Caco-2 (cell line): ENCODE measurements at regions not wholly inside any gene's neighbourhood (a gene's known extent, or its start where the extent isn't known, plus 50 kb on each side); places are given as distances from the start of the nearest gene placed in this dataset.
"Not testable (repeated sequence)": the region's sequence is repeated elsewhere in the genome, so short reads cannot be mapped to it uniquely, and the experiment has no call there.

ENCODE experiments used
- BruUV-seq: library from RNA; stranded (reverse); fragments of 400-500 nt; replicated peaks from 2 replicates; lab custom pipeline; 2021; lab: Mats Ljungman, UMichigan
- CTCF ChIA-PET: fragments of 300-600 bp; sonication (Branson Sonifier 250); formaldehyde crosslinking; loops from one replicate; lab custom pipeline; 2022; ENCODE audit warnings: antibody characterized with exemption; lab: Charles Lee
- POLR2A ChIA-PET: fragments of 300-600 bp; sonication (Branson Sonifier 250); formaldehyde crosslinking; loops from one replicate; lab custom pipeline; 2022; ENCODE audit warnings: antibody characterized with exemption; lab: Charles Lee
- DNase-seq, 2 experiments: peaks; one replicate each; pipeline versions ENCODE4 v3.0.0 to v3.0.0-alpha.2; 2020 to 2022
- H3K27me3 ChIP-seq: replicated peaks from 2 replicates; pipeline ENCODE4 v1.6.0; 2011; ENCODE audit warnings: low read length; ENCODE audit not compliant: control insufficient read depth, insufficient read depth
- H3K36me3 ChIP-seq: 2 replicates; pipeline ENCODE4 v1.5.1; 2011; ENCODE audit warnings: low read length; ENCODE audit not compliant: control insufficient read depth, insufficient read depth
- H3K4me1 ChIP-seq: fragments of 250-450 bp; sonication (Bioruptor Pico); 2 replicates; pipeline ENCODE4 v1.5.1; 2020; ENCODE audit warnings: mild to moderate bottlenecking
- H3K4me3 ChIP-seq: 2 replicates; pipeline ENCODE4 v1.5.1; 2011; ENCODE audit warnings: low read depth, mild to moderate bottlenecking, control low read depth, low read length
- H3K9me3 ChIP-seq: fragments of 250-450 bp; sonication (Bioruptor Pico); 2 replicates; pipeline ENCODE4 v1.5.1; 2020; ENCODE audit warnings: mild to moderate bottlenecking, moderate library complexity
- H3K27ac Mint-ChIP-seq: one replicate; pipeline ENCODE4 v1.8.0; 2022; ENCODE audit warnings: mixed read lengths; ENCODE audit not compliant: unreplicated experiment
- H3K27me3 Mint-ChIP-seq: one replicate; pipeline ENCODE4 v1.8.0; 2022; ENCODE audit warnings: mixed read lengths; ENCODE audit not compliant: insufficient read depth, unreplicated experiment
- H3K36me3 Mint-ChIP-seq: one replicate; pipeline ENCODE4 v1.8.0; 2022; ENCODE audit warnings: mild to moderate bottlenecking, mixed read lengths; ENCODE audit not compliant: insufficient read depth, unreplicated experiment
- H3K4me1 Mint-ChIP-seq: one replicate; pipeline ENCODE4 v1.8.0; 2022; ENCODE audit warnings: low read depth, mixed read lengths; ENCODE audit not compliant: unreplicated experiment
- H3K4me3 Mint-ChIP-seq: one replicate; pipeline ENCODE4 v1.8.0; 2022; ENCODE audit warnings: mild to moderate bottlenecking, moderate library complexity, mixed read lengths; ENCODE audit not compliant: unreplicated experiment
- H3K9me3 Mint-ChIP-seq: one replicate; pipeline ENCODE4 v1.8.0; 2022; ENCODE audit warnings: mixed read lengths; ENCODE audit not compliant: unreplicated experiment
- intact Hi-C: fragments of 100-400 bp; cut with micrococcal nuclease; formaldehyde crosslinking; loops from one replicate; pipeline ENCODE4 v1.10.0; 2022; ENCODE audit not compliant: unreplicated experiment
- TF ChIP-seq, protein P1 (sequence below), 2 experiments: fragments of 200-600 bp in 1 of 2; IDR thresholded peaks; 1 replicate in 1 of 2; 2 replicates in 1 of 2; pipeline versions ENCODE4 v1.5.1 to v1.8.0; 2011 to 2022; ENCODE audit warnings: antibody characterized with exemption in 1 of 2, control low read depth in 1 of 2, inconsistent platforms in 1 of 2, low read depth in 1 of 2, low read length in 1 of 2, mild to moderate bottlenecking in 1 of 2, moderate library complexity in 1 of 2; ENCODE audit not compliant: insufficient read depth in 1 of 2, severe bottlenecking in 1 of 2, unreplicated experiment in 1 of 2

DNA sequence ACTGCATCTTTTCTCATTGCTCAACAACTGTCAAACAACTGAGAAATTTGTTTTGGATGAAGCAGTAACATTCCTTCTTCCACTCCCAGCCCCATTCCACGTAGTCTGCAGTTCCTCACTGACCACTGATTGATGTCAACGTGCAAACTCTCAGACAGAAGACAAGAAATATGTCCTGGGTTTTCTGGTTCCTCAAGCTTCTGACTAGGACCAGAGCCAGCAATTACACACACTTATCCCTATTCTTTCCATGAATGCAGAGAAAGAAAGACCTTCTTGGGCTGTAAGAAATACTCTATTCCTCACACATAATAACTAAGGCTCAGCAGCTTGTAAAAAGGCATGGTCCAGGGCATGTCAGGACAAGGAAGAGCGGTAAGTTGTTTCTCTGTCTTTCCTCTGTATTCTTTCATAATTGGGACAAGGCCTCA is 790.1 kb upstream of the SLC35B3 start:
- ChIA-PET POLR2A (no interaction called here), CTCF (no interaction called here)
- H3K36me3 Mint-ChIP-seq: no peaks in the 10 kb centered on the region
- BruUV-seq: no TSS peak
- H3K4me3 Mint-ChIP-seq: no peak overlapping the region
- no peaks in the 10 kb centered on the region for H3K27me3 Mint-ChIP-seq
- H3K9me3 Mint-ChIP-seq: peaks cover 24% of the 10 kb centered on the region
- TF ChIP-seq, protein P1, sequence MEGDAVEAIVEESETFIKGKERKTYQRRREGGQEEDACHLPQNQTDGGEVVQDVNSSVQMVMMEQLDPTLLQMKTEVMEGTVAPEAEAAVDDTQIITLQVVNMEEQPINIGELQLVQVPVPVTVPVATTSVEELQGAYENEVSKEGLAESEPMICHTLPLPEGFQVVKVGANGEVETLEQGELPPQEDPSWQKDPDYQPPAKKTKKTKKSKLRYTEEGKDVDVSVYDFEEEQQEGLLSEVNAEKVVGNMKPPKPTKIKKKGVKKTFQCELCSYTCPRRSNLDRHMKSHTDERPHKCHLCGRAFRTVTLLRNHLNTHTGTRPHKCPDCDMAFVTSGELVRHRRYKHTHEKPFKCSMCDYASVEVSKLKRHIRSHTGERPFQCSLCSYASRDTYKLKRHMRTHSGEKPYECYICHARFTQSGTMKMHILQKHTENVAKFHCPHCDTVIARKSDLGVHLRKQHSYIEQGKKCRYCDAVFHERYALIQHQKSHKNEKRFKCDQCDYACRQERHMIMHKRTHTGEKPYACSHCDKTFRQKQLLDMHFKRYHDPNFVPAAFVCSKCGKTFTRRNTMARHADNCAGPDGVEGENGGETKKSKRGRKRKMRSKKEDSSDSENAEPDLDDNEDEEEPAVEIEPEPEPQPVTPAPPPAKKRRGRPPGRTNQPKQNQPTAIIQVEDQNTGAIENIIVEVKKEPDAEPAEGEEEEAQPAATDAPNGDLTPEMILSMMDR (IDR thresholded peaks at IDR 0.05; ENCODE audit: insufficient read depth in 1 of 2, low read depth in 1 of 2, low read length in 1 of 2, severe bottlenecking in 1 of 2, unreplicated experiment in 1 of 2): no peak
- H3K27ac Mint-ChIP-seq: no peak overlapping the region
- intact Hi-C loops: no loop called here
- no peak for DNase-seq
- H3K9me3 ChIP-seq: no peaks in the 10 kb centered on the region
- H3K4me1 ChIP-seq: 0 out of 2 replicates have a peak, but pooled peaks cover 6% of the 10 kb centered on the region
- H3K4me3 ChIP-seq: no peak overlapping the region
- no peaks in the 10 kb centered on the region for H3K36me3 ChIP-seq
- no peaks in the 10 kb centered on the region for H3K27me3 ChIP-seq
- H3K4me1 Mint-ChIP-seq: peaks cover 12% of the 10 kb centered on the region

DNA sequence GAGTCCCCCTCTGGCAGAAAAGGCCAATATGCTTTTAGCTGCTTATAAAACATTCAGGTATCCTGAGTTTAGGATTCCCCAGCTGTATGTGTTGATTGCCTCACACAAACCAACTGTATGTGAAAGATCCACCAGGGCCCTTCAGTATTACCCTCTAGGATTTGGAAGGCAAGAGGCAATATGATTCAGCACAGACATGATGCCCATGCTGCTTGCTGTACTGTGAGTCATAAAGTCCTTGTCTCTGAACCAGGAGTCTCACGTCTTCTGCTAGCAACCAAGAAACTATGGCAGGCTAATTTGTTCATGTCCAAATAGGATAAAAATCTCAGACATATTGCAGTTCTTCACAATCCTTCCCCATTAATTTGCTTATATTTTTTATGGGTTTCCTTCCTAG is 789.2 kb upstream of the SLC35B3 start:
- ChIA-PET POLR2A (no interaction called here), CTCF (no interaction called here)
- Histone ChIP-seq H3K9me3 (no peaks in the 10 kb centered on the region), H3K27me3 (no peaks in the 10 kb centered on the region), H3K36me3 (no peaks in the 10 kb centered on the region), H3K4me3 (no peak overlapping the region), H3K4me1 (0 out of 2 replicates have a peak, but pooled peaks cover 6% of the 10 kb centered on the region)
- DNase-seq: no peak
- TF ChIP-seq, protein P1 (IDR thresholded peaks at IDR 0.05; ENCODE audit: insufficient read depth in 1 of 2, low read depth in 1 of 2, low read length in 1 of 2, severe bottlenecking in 1 of 2, unreplicated experiment in 1 of 2): no peak
- Mint-ChIP-seq H3K27ac (no peak overlapping the region), H3K4me1 (peaks cover 12% of the 10 kb centered on the region), H3K36me3 (no peaks in the 10 kb centered on the region), H3K4me3 (no peak overlapping the region), H3K9me3 (peaks cover 24% of the 10 kb centered on the region), H3K27me3 (no peaks in the 10 kb centered on the region)
- no TSS peak for BruUV-seq
- intact Hi-C loops: no loop called here

GRCh38 chr6:9213717-9214116 is 778.4 kb upstream of the SLC35B3 start:
- H3K9me3 ChIP-seq, H3K27me3 Mint-ChIP-seq, intact Hi-C loops, DNase-seq, H3K36me3 ChIP-seq, BruUV-seq, H3K27me3 ChIP-seq, H3K4me3 ChIP-seq, H3K4me3 Mint-ChIP-seq, H3K27ac Mint-ChIP-seq, POLR2A ChIA-PET, H3K4me1 Mint-ChIP-seq, H3K4me1 ChIP-seq, H3K36me3 Mint-ChIP-seq, CTCF ChIA-PET: not testable (repeated sequence)
- H3K9me3 Mint-ChIP-seq: peaks cover 12% of the 10 kb centered on the region

DNA sequence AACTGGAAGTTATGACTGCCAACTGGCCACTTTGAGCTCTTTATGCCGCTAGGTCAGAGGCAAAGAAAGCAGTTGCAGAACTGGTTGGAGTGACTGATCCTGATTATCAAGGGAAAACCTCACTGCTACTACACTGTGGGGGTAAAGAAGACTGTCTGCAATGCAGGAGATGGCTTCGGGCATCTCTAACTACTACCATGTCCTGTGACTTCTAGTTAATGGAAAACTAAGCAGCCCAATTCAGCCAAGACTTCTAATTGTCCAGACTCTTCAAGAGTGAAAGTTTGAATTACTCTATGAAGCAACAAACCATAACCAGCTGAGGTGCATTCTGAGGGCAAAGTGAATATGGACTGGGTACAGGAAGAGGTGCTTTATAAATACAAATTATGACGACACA is 773.6 kb upstream of the SLC35B3 start:
- Histone ChIP-seq H3K9me3 (no peaks in the 10 kb centered on the region), H3K36me3 (no peaks in the 10 kb centered on the region), H3K4me1 (no peaks in the 10 kb centered on the region), H3K27me3 (no peaks in the 10 kb centered on the region), H3K4me3 (no peak overlapping the region)
- H3K27ac Mint-ChIP-seq: no peak overlapping the region
- POLR2A ChIA-PET: no interaction called here
- CTCF ChIA-PET: no interaction called here
- H3K4me1 Mint-ChIP-seq: no peaks in the 10 kb centered on the region
- TF ChIP-seq, protein P1 (IDR thresholded peaks at IDR 0.05; ENCODE audit: insufficient read depth in 1 of 2, low read depth in 1 of 2, low read length in 1 of 2, severe bottlenecking in 1 of 2, unreplicated experiment in 1 of 2): no peak
- no peaks in the 10 kb centered on the region for H3K27me3 Mint-ChIP-seq
- H3K9me3 Mint-ChIP-seq: no peaks in the 10 kb centered on the region
- intact Hi-C loops: no loop called here
- H3K36me3 Mint-ChIP-seq: no peaks in the 10 kb centered on the region
- no peak for DNase-seq
- H3K4me3 Mint-ChIP-seq: no peak overlapping the region
- no TSS peak for BruUV-seq
